ENCODE measurements at regions not wholly inside any gene's neighbourhood (a gene's known extent, or its start where the extent isn't known, plus 50 kb on each side); places are given as distances from the start of the nearest gene placed in this dataset.

DNA sequence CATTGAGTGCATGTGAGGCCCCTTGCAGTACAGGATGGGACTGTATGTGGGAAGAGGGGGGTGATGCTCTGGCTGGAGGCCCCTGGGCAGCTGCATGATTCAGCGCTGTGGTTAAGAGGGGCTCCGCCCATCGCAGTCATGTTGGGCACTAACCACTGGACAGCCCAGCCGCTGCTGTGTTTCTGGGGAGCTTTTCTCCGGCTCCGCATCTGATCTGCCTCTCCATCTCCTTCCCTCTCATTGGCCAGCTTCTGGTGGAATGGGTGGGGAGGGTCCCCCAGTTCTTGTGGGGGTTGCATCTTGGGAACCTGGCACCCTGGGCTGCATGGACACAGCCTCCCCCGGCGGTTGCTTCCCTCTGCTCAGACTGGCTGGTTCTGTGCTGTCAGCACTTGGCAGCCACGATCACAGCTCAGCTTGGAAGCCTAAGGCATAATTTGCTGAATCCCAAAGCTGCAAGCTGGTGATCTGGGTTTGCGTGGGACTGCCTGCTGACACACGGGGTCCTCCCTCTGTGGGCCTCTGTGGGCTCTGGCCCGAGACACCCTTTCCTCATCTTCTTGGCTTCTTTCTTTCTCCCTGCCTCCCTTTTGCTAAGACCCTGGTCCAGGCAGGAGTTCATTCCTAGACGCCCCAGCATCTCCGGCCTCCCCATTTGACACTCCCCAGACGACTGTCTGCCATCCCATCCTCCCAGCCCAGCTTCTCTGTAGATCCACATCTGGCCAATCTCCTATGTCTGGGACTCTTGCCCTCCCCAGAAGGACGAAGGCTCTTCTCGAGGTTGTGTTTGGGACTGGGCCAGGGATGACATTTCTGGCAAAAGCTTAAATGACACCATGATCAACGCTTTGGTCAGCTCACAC, 168.3 kb downstream of the SEC14L1 start:
- no peak for DNase-seq

DNA sequence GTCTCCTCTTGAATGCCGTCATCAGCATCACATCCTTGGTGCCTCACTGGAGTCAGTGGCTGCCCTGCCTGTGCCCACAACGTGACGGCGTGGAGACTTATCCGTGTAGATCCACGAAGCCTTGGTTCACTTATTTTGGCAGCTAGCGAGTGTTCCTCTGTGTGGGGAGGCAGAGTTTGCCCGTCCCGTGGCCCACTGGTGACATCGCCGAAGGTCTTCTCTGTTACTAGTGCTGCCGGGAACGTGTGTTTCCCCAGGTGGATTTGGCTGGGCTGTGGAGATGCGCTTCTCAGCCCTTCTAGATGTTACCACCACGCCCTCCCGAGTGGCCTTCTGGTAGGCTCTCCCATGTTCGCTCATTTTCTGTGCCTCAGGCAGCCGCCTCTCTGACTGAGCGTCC, 169.6 kb downstream of the SEC14L1 start:
- no peak for DNase-seq

DNA sequence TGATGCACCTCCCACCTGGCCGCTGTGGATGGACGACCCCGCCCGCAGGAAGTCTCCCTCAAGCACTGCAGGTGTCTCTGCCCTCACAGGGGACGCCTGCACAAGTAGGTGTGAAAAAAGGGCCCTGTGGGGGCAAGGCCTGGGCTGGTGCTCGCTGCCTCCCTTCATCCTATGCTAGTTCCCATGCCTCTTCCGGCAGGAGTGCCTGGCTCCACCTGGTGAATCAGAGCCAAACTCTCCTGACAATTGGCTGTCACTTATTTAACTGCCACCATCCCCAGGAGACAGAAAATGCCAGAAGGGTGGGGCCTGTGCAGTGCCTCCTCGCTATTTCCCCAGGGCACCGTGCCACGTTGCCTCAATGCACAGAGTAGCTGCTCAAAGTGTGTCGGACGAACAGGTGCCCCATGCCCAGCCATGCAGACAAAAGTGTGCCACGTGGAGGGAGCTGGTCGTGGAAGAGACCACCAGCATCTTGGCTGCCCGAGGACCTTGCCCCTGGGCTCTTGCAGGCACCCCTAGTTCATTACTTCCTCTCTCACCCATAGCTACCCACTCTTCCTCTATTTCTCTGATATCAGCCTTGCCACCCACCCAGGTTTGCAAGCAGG, 170.7 kb downstream of the SEC14L1 start:
- no peak for DNase-seq

DNA sequence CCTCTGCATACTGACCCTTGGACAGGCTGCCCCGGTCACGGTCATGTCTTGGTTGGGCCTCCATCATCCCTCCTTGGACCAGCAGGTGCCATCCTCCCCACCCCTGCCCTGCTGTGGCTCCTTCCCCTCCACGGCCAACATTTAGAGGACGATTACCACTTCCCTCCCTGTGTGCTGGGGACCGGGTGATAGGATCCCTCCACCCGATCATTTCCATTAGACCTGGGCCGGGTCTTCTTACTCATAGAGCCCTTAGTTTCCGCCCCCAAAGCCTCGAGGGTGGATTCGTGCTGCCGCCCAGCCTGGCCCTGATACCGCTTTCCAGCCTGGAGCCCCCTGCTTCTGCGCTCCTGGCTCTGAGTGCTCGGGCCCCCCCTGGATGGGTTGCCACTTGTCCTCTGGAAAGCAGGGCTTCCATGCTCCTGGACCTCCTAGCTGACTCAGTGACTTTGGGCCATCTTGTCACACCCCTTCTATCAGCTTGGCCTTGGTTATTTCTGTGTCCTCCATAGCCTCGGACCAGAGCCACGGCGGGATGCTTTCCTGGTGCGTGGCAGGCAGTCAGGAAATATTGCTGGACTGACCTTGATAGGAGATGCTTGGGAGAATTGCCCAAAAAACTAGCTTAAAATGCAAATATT, 171.4 kb downstream of the SEC14L1 start:
- DNase-seq: no peak

DNA sequence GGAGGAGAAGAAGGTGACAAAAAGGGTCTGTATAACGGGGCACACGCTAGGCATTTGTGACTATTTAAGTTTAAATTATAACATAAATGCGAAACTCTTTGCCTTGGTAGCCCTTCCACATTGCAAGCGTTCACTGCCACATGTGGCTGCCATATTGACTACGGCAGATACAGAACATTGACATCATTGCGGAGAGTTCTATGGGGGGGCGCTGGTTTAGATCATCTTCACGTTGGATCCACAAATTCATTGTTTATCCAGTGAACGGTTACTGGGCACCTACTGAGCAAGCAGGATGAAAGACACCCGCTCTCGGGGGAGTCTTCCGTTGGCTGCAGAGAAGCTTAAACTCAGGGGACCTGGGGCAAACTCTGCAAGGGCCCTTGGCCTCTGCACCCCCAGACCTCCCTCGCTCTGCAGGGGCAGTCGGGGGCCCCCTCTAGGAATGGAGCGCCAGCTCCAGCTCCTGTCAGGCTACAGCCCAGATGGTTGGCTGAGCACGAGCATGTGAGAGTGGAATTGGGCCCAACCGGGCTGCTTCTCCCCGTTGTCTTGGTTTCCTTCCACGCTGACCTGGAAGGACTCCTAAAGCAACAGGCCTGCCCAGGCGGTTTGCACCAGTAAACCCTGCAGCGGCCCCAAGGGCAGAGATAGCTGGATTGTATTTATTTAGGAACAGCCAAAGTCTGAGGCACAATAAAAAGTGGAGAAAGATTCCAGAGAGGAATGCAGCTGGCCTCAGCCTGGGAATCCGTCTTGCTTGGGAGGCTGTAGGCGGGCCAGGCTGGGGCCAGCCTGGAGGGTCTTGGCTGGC, 172.2 kb downstream of the SEC14L1 start:
- no peak for DNase-seq

DNA sequence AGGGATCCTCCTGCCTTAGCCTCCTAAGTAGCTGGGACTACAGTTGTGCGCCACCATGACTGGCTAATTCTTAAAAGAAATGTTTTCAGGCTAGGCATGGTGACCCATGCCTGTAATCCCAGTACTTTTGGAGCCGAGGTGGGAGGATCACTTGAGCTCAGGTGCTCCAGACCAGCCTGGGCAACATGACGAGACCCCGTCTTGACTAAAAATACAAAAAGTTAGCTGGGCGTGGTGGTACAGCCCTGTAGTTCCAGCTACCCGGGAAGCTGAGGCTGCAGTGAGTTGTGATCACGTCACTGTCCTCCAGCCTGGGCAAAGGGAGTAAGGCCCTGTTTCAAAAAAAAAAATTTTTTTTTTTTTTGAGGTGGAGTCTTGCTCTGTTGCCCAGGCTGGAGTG, 173.1 kb downstream of the SEC14L1 start:
- no peak for DNase-seq

DNA sequence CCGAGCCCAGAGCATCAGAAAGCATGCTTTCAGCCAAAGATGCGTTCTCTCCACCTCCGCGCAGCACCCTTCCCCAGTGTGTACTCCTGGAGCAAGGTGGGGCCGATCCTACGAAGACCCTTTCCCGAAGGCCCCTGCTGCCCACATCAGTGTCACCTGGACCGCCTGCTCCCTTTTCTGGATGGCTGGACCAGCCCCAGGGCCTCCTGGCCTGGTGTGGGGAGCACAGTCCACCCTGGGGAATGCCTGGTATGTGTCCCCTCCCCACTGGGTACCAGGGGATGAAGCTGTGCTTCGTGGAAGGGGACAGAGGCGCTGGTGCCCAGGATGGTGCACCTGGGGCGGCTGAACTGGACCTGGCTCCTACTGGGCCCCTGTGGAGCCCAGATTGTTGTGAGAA, 173.8 kb downstream of the SEC14L1 start:
- DNase-seq: no peak

DNA sequence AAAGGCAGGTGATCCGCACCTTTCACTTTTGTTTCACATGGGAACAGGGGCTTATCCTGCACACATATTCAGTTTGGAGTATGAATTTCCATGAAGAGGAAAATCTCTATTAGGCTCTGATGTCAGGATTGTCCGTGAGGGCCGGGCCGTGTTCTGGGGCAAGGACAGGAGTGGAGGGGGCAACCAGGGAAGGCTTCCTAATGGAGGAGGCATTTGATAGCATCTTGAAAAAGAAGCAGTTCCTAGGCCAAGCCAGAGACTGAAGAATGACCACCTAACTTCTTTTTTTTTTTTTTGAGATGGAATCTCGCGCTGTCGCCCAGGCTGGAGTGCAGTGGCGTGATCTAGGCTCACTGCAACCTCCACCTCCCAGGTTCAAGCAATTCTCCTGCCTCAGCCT, 174.2 kb downstream of the SEC14L1 start:
- no peak for DNase-seq

DNA sequence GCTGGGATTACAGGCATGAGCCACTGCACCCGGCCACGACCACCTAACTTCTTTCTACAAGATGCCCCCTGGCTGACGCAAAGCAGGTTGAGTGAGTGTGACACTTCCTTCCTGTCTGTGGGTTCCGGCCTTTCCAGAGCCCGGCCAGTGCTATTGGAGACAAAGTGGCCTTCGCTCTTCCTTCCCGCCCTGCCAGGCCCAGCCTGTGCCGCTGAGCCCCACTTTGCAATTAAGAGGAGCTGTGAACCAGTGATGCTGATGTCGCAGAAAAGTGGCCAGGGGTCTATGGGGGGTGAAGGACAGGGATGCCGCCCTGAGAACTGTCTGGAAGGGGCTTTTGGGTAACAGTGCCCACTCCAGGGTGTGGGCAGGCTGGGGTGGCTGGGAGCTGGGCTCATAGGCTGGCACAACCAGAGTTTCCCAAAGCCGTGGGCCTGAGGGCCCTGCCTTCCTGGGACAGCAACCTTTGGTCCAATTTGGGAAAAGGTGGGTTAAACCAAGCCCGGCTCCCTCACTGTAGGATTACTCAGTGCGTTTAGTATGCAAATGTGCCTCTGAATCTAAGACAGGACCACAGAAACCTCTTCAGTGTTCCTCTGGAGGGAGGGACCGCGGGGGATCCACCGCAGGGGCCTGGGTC, 174.9 kb downstream of the SEC14L1 start:
- no peak for DNase-seq

DNA sequence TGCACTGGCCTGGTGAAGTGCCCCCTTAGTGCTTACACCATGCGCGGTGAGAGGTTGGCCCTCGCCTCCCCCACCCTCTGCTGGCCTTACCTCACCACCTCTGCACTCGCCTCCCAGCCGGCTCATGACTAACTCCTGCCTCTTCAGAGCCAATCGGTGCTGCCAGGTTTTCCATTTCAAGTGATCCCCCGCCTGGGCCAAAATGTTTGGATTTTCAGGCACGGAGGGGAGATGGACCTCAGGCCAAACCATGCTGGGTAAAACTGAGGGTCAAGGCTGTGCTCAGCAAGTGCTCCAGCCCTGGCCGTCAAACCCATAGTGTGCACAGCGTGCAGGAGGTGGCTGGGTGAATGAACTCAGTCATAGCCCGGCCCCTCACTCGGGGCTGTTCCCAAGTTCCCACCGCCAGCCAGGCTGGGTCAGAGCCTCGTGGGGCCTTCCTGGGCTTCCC, 175.4 kb downstream of the SEC14L1 start:
- no peak for DNase-seq

DNA sequence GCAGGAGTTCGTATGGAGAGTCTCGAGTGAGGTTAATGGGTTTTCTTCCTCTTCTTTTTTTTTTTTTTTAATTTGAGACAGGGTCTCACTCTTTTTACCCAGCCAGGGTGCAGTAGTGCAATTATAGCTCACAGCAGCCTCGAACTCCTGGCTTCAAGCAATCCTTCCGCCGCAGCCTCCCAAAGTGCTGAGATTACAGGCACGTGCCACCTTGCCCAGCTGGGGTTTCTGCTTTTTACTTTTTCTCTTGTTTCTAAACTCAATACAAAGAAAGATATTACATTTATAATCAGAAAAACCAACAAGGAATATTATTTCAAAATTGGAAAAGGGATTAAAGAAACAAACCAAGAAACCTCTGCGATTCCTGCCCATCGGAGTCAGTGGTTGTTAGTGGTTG, 175.9 kb downstream of the SEC14L1 start:
- DNase-seq: no peak

DNA sequence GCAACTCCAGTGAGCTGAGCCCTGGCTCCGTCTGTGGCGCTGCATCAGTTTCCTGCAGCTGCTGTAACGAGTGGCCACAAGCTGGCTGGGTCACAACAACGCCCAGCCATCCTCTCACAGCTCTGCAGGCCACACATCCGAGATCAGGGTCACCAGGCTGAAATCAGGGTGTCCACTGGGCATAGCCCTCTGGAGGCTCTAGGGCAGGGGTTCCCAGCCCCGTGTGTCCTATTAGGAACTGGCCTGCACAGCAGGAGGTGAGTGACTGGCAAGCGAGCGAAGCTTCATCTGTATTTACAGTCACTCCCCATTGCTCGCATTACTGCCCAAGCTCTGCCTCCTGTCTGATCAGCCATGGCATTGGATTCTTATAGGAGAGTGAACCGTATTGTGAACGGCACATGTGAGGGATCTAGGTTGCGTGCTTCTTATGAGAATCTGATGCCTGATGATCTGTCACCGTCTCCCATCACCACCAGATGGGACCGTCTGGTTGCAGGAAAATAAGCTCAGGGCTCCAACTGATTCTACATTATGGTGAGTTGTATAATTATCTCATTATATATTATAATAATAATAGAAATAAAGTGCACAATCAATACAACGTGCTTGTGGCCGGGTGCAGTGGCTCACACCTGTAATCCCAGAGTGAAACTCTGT, 176.5 kb downstream of the SEC14L1 start:
- no peak for DNase-seq

DNA sequence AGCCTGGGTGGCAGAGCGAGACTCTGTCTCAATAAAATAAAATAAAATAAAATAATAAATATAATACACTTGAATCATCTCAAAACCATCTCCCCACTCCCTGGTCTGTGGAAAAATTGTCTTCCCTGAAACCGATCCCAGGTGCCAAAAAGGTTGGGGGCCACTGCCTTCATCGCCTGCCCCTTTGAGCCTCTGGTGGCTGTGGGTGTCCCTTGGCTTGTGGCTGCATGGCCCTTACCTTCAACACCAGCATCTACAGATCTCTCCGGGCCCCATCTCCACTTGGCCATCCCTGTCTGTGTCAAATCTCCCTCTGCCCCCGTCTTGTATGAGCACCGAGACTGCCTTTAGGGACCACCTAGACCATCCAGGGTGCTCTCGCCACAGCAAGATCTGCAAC, 177.3 kb downstream of the SEC14L1 start:
- DNase-seq: no peak

DNA sequence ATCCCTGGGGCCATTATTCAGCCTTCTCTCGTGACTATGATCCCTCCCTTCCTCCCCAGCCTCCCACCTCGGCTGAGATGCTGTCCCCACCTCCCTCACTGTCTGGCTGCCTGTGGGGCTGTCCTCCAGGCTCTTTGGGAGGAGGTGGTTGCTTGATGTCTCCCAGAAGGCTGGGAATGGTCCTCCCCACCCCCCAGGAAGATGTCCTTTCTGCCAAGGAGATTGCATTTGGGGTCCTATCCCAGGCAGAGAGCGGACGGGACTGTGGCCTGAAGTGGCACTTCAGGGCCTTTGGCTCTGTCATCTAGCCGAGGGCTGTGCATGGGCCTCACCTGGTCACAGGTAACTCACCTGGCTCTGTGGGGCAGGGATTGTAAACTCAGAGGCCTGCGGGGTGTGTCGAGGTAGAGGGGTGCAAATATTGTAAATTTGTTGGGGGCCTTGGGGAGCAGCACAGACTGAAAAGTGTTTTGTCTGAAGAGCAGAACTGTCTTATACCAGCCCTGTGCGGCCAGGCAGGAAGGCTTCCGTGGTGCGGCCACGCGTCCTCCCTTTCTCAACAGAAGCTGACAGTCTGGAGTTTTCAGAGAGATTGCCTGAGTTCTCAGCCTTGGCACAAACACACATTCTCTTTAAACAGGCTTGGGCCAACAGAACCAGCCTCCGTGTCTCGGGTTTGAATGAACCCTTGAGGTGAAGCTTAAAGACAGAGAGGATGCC, 177.9 kb downstream of the SEC14L1 start:
- DNase-seq: no peak

DNA sequence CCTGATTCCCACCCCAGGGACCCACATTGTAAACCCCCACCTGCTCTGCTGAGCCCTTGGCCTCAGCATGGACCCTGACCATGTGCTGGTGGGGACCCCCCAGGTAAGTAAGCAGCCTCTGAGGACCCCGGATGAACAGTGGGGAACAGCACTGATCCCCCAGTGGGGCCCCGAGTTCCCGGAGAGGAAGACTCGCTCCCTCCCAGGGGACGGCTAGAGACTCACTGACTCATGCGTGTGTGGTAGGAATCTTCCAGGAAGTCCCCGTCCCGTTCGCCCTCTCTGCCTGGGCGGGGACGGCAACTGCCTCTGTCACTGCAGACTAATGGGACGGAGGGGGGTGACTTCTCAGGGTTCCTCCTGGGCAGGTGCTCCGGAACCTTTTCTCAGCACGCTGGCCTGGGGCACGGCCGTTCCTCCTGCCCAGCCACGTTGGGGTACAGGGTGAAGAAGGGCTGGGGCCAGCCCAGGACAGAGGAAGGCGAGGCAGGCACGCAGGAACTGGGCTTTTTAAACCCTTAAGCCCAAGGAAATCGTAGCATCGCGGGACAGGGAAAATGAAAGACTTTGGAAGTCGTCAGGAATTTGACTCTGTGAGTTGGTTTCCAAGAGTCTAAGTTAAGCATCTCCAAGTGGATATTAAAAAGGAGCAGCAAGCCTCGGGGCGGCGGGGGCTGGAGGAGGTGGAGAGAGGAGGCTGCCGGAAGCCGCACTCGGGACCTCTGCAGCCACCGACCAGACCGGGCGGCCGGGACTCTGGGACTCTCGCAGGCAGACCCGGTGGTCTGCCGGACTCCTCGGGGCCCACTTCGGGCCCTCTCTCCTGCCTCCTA, 178.7 kb downstream of the SEC14L1 start:
- peak; percentile 63 for DNase-seq

DNA sequence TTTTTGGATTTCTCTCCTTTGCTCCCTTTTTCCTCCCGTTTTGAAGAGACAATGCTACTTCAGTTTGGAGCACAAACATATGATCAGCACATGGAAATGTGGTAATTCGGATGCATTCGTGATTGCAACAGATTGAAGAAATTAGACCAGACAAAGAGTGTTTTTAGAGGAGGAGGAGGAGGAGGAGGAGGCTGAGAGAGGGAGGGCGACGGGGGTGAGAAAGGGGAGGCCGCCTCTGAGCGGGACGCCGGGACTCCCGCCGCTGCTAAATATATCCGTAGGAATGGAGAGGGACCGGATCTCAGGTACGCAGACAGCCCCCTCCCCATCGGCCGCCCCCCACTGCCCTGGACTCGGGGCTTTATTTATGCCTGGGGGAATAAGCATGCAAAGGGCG, 179.3 kb downstream of the SEC14L1 start:
- DNase-seq: no peak

DNA sequence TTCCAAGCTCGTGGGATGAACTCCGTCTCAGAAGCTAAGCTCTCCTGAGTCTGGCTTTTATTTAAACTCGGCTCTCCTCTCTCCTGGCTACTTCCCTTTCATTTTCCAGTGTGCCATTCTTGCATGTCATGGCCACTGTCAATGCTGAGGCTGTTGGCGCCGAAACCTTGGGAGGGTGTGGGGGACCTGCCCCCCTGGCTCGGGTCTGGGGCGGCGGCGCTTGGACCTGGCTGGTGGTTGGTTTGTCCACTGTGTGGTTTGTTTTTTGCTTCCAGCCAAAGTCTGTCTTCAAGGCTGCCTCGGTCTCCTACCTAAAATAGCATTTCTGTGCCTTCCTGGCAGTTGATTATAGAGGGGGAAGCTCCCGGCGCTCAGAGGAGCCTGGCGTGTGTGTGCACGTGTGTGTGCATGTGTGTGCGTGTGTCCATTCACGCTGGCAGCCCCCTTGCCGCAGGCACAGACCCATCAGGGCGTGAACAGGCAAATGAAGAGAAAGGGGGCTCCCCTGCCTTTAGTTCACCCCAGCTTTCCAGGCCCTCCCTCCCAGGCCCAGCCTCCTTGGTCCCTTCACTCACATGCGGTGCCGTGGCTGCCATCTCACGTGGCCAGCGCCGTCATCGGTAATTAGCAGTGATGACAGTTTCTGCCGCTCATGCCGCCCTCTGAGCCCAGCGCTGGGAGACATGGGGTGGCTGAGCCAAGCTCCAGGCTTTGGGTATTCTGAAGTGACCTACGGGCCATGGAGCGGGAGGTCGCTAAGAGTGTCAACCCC, 179.9 kb downstream of the SEC14L1 start:
- DNase-seq: no peak

DNA sequence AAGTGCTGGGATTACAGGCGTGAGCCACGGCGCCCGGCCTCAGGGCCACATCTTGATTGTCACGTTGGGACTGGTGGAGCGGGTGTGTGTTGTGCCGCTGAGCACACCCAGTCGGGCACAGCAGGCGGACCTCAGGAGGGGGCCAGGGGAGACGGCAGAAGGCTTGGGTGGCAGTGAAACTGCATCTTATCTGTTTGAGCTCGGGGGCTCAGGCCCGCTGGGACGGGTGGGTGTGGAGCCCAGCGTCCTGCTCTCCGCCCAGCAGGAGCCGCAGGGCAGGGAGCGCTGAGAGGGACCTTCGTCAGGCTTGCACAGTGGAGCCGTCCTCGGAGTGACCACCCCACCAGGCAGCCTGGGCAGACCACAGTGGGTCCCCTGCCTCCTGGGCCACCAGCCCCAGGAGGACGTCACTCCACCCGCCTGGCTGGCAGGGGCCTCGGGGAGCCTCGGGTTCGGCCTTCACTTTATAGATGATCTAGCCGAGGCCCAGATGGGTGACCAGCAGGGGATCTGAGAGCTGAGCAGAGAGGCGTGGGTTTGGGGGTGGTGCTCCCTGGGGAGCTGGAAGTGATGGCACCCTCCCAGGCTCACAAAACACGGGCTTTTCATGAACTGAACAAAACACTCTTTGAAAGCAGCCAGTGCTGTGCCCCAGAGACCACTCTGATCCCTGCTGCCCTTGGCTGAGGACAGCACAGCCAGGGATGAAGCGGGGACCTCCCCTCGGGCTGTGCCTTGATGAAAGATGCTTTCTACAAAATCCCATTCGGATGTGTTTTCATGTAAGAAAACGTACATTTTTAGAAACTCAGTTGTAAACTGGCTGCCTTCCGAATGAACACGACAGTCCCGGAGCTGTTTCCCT, 181.1 kb downstream of the SEC14L1 start:
- DNase-seq: no peak
